SU-DHL-6 (cell line): ENCODE measurements at regions not wholly inside any gene's neighbourhood (a gene's known extent, or its start where the extent isn't known, plus 50 kb on each side); places are given as distances from the start of the nearest gene placed in this dataset.

ENCODE experiments used
- EZH2phosphoT487 ChIP-seq: fragments of 200-600 bp; sonication (generic), shearing (Covaris generic); conservative IDR thresholded peaks from 2 replicates; pipeline ENCODE4 v1.6.1; 2018; ENCODE audit warnings: mild to moderate bottlenecking, antibody characterized with exemption, low read length, moderate library complexity, mixed read lengths
- TF ChIP-seq, protein P1 (sequence below): fragments of 200-600 bp; sonication (generic); IDR thresholded peaks from one replicate; pipeline ENCODE4 v1.5.1; 2017; ENCODE audit warnings: antibody characterized with exemption, mild to moderate bottlenecking, low read length, moderate library complexity; ENCODE audit not compliant: insufficient read depth, poor library complexity, severe bottlenecking

DNA sequence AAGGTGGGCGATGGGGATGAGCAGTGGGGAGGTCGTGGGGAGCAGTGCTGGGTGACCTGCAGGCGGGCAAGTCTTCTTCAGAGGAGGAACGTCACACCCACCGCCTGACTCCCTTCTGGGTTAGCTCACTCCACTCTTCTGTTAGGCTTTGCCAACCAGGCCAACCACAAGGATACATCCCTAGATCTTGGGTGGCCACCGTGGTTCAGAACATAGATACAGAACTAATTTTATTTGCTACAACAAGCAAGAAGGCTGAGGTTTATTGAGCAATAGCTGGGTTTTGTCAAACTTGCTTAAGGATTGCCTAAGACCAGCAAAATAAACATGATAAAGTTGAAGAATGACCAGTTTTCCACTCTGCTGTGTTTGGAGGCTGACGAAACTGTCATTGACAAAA, 109.4 kb downstream of the DACT1 start:
- TF ChIP-seq, protein P1, sequence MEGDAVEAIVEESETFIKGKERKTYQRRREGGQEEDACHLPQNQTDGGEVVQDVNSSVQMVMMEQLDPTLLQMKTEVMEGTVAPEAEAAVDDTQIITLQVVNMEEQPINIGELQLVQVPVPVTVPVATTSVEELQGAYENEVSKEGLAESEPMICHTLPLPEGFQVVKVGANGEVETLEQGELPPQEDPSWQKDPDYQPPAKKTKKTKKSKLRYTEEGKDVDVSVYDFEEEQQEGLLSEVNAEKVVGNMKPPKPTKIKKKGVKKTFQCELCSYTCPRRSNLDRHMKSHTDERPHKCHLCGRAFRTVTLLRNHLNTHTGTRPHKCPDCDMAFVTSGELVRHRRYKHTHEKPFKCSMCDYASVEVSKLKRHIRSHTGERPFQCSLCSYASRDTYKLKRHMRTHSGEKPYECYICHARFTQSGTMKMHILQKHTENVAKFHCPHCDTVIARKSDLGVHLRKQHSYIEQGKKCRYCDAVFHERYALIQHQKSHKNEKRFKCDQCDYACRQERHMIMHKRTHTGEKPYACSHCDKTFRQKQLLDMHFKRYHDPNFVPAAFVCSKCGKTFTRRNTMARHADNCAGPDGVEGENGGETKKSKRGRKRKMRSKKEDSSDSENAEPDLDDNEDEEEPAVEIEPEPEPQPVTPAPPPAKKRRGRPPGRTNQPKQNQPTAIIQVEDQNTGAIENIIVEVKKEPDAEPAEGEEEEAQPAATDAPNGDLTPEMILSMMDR, result no peak
- TF ChIP-seq EZH2phosphoT487, result no peak
